PFSK-1 (cell line): ENCODE measurements at regions not wholly inside any gene's neighbourhood (a gene's known extent, or its start where the extent isn't known, plus 50 kb on each side); places are given as distances from the start of the nearest gene placed in this dataset.

Source experiments
- POLR2AphosphoS5 ChIP-seq: IDR thresholded peaks from 2 replicates; pipeline ENCODE4 v1.6.1; 2012; ENCODE audit warnings: low read depth, mild to moderate bottlenecking, control low read depth, low read length, moderate library complexity
- REST ChIP-seq, 2 experiments: IDR thresholded peaks; 2 replicates each; pipeline versions ENCODE4 v1.6.1 to v1.8.0; 2011 to 2012; ENCODE audit warnings: low read depth in 2 of 2, low read length in 2 of 2, control low read depth in 1 of 2, inconsistent platforms in 1 of 2, mild to moderate bottlenecking in 1 of 2, moderate library complexity in 1 of 2; ENCODE audit not compliant: insufficient read depth in 1 of 2

GRCh38 chr6:21413428-21413827, 180.1 kb upstream of the SOX4 start:
- TF ChIP-seq POLR2AphosphoS5 (no peak), REST (IDR thresholded peaks at IDR 0.05; ENCODE audit: insufficient read depth in 1 of 2, low read depth in 2 of 2, low read length in 2 of 2) (no peak)
